ENCODE measurements at regions not wholly inside any gene's neighbourhood (a gene's known extent, or its start where the extent isn't known, plus 50 kb on each side); places are given as distances from the start of the nearest gene placed in this dataset.

DNA sequence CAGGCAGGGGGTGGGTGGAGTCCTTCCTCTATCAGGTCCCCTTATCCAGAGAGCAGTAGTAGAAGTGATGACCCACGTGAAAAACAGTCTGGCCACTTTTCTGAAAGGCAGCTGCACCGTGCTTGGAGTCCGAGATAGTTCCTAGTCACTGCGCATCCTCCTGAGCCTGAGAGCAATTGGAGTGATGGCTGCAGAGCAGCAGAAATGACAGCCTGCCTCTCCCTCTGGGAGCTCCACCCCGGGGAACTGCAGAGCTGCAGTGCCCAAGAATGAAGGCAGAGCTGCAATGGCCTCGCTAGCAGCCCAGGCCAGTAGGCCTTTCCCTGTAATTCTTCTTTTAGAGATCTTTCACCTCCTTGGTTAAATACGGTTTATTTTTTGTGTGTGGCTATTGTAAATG, 82.6 kb downstream of the CETN3 start:
- TF ChIP-seq CTCF (IDR thresholded peaks at IDR 0.05) (no peak), ZFX (IDR thresholded peaks at IDR 0.05; ENCODE audit: borderline replicate concordance) (no peak)
